CD4-positive, alpha-beta T cell treated with Interleukin-2 at 100 ng/mL for 4 hours (primary cell): ENCODE measurements at regions not wholly inside any gene's neighbourhood (a gene's known extent, or its start where the extent isn't known, plus 50 kb on each side); places are given as distances from the start of the nearest gene placed in this dataset.

ENCODE experiments used
- DNase-seq: peaks from one replicate; pipeline ENCODE4 v3.0.0-alpha.2; 2020; ENCODE audit warnings: low spot score

- no peak for DNase-seq
Measured at GRCh38 chr13:73258406-73258805, 199.6 kb downstream of the KLF5 start.

GRCh38 chr13:73254827-73255226 lies 196.0 kb downstream of the KLF5 start:
- DNase-seq: no peak

DNA sequence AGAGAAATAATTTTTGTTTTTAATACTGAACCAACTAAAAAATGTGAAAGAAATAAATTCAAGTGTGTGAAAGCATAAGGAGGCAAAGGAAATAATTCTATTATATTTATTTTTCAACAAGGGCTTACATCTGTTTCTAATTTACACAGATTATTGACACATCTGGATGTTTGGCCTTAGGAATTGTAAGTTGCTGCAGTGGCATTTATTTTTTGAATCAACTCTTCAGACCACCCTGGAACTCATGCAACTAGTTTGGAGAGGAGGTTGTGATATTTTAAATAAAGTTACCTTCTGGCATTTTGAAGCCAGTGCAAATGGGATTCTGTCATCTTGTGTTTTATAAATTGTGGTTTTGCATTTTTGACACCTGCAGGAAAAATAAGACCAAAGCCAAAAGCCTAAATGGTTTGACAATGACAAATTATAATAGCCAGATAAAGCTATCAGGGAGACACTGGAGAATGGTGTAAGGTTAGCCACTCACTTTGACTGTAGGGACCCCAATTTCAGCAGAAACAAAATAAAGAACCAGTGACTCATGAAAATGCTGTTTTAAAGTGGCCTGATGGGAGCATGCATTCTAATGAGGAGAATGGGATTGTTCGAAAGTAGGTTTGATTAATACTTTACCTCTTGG lies 192.9 kb downstream of the KLF5 start:
- DNase-seq: no peak

DNA sequence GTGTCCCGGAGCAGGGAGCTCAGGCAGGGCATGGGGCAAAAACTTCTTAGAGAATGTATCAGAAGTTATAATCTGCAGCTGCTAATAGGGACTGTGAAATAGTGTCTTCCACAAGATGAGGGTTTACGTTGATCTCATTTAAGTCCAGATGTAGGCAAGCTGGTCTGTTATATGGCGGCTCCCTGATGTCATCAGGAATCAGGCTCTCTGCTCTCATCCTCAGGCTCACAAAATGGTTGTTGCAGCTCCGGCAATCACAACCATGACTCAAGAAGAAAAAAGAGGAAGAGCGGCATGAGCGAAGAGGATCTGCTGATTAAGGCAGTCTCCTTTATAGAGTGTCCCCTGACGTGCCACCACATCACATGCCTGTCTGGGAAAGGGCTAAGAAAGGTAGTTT lies 191.3 kb downstream of the KLF5 start:
- no peak for DNase-seq

DNA sequence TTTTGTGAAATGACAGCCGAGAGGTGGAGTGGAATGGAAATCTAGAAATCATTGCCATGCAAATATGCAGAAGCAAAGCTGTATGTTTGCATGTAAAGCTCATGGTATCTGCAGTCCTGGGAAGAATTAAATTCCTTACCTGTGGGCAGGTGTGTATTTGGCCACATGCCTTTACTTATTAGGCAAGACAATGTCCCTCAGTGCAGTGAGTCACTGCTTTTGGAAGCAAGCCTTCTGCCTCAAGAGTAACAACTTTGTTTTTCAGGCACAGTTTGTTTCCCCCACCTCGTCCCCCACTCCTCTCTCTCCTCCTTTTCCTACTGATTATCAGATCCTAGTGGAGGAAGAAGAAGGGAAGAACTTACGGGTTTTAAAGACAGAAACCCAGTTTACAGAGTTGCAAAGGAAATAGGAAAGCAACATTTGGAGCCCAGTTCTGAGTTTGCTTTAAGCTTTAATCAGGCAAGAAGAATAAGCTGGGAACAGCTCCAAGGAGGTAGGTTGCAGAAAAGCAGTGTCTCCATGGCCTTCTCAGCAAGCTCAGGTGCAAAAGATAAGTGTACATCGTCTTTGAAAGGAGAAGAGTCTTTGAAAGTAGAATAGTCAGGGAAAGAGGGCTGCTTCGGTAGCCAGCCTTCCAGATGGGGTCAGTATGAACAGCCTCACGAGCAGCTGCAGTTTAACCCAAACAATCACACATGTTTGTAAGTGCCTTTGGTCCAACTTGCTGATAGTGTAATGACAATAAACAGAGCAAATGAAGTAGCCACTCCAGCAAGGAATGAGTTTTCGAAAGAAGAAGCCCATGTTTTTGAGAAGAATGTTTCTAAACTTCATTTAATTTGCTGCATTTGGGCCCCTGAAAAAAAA lies 190.1 kb downstream of the KLF5 start:
- no peak for DNase-seq

DNA sequence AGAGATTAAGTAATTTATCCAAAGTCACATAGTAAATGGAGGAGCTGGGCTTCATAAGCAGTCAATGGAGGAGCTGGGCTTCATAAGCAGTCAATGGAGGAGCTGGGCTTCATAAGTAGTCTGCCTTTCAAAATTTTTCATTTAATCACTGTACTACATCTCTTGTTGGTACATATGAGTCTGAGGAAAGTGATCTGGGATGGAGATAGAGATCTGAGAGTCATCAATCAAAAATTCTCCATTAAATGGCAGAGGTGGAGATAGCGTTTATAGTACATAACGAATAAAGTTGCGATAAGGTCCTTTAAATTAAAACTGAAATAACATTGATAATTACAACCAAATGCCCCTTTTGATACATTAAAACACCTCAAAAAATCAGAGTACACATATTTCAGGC lies 189.3 kb downstream of the KLF5 start:
- no peak for DNase-seq

DNA sequence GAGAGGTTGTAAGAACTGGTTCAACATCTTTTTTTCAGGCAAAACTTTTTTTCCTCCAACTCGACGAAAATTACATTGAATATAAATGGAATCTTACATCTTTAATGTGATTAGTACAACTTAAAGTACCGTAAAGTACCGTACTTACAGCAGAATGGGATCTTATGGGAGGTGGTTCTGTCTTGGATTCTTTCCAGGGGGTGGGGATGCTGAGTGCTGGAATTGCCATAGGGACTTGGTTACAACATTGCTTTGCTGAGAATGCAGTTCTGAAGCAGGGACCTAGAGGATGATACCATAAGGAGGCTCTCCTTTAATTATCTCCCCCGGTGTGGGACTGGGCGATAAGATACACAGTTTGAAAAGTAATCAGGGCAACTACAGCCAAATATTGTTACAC lies 186.4 kb downstream of the KLF5 start:
- DNase-seq: no peak

DNA sequence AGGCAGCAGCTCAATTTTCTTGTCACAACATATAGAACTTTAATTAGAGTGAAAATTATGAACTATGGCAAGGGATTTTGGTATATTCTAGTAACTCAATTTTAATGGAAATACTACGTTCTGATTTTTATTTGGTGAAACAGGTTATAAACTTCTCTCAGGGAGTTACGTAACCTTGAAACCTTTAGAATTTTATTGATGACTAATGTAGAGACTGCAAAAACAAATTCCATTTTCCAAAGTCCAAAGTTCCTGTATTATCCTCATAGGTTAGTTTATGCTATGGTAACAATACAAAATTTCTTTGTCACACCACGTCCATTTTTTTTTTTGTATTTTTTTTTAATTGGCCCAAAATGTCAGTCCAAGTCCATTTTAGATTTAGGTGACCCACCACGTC lies 185.7 kb downstream of the KLF5 start:
- no peak for DNase-seq

DNA sequence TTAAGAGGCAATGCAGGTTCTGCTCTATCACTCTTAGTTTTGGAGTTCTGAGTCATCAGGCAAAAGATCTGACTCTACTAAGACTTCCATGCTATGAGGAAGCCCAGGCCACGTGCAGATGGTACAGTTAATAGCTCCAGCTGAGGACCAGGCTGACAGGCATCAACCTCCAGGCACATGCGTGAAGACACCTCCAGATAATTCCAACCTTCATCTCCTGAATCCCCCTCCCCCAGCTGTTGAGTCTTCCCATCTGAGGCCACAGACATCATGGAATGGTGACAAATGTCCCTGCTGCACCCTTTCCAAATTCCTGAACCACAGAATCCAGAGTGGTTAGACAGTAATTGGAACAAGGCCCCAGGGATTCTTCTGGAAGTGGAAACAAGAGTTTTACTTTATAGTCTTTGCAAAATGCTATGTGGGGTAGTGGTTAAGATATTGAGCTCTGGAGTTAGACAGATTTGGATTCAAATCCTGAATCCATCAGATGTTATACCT lies 183.8 kb downstream of the KLF5 start:
- no peak for DNase-seq

GRCh38 chr13:73240193-73240592 lies 181.4 kb downstream of the KLF5 start:
- no peak for DNase-seq

- no peak for DNase-seq
Measured at GRCh38 chr13:73235385-73235784, 176.6 kb downstream of the KLF5 start.

DNA sequence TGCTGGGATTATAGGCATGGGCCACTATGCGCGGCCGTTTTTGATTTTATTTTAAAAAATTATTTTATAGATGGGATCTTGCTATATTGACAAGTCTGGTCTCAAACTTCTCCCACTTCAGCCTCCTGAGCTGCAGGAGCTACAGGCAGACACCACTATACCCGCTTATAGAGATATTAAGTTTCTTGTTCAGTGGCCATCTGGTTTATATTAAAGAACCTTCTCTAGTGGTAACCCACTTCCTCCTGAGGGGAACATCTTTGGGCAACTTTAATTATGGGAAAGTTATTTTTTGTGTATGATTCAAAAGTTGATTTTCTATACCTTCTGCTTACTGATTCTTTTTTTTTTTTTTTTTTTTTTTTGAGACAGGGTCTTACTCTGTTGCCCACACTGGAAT lies 172.7 kb downstream of the KLF5 start:
- DNase-seq: no peak

DNA sequence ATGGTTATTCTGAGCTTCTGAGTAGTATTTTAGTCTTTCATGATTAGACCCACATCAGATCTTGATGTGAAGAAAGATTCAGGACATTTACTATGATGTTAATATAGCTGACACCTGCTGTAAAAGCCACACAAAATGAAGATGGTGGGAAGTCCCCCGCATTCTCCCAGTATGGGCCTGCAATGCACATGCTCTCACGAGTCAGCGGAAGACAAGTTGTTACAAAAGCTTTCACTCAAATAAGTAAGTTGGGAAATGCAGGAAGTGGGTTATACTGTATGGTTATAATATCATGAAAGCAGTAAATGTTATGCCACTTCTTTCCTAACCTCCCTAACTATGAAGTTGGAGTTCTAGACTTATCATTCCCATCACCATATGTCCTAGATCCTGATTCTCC lies 171.9 kb downstream of the KLF5 start:
- DNase-seq: peak; percentile 8

GRCh38 chr13:73228546-73228945 lies 169.7 kb downstream of the KLF5 start:
- peak; percentile 21 for DNase-seq

GRCh38 chr13:73225990-73226389 lies 167.2 kb downstream of the KLF5 start:
- no peak for DNase-seq

GRCh38 chr13:73224703-73225102 lies 165.9 kb downstream of the KLF5 start:
- no peak for DNase-seq

GRCh38 chr13:73223372-73223781 lies 164.6 kb downstream of the KLF5 start:
- no peak for DNase-seq

GRCh38 chr13:73222627-73223305 lies 164.0 kb downstream of the KLF5 start:
- no peak for DNase-seq

DNA sequence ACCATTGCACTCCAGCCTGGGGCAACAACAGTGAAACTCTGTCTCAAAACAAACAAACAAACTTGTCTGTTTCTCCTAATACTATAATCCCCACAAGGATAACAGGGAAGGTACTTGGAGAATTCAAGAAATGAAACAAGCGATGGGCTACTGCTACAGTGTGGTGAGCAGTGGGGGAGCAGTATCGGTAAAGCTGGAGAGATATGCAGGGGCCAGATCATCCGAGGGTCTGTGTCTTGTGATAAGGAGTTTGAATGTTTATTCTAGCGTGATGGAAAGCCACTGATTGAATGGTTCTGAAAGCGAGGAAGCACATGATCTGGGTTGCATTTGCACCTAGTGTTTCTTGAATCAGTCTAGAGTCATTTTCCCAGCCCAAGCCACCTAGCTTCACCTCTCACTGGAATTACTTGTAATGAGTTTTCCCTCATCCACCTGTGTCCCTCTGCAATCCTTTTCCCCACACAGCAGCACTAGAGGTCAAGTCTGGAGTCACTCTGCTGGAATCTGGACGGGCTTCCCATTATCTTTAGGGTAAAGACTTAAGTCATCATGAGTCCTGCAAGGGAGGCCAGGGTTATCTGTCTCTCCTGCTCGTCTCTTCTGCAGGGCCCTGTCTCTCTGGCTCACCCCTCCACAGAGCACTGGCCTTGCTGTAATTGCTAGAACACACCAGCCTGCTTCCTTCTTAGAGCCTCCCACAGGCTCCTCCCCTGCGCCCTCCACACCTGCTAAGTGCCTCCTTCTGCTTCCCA lies 162.3 kb downstream of the KLF5 start:
- DNase-seq: no peak

DNA sequence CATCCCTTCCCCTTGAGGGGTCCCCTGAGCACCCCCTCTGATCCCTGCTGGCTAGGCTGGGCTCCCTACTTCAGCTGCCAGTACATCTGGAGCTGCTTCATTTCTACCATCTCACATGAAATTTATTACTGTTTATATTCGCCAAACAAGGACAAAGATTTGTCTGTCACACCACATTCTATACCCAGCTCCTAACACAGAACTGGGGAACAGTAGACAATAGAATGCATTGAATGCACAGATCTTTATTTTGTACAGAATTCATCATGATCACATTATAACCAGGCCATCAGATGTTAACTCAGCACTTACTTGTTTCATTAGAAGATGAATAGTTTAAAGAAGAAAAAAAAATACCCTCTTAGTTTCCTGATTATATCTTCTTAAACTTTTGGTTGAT lies 159.4 kb downstream of the KLF5 start:
- no peak for DNase-seq

- no peak for DNase-seq
Measured at GRCh38 chr13:73216381-73216831, 157.6 kb downstream of the KLF5 start.

DNA sequence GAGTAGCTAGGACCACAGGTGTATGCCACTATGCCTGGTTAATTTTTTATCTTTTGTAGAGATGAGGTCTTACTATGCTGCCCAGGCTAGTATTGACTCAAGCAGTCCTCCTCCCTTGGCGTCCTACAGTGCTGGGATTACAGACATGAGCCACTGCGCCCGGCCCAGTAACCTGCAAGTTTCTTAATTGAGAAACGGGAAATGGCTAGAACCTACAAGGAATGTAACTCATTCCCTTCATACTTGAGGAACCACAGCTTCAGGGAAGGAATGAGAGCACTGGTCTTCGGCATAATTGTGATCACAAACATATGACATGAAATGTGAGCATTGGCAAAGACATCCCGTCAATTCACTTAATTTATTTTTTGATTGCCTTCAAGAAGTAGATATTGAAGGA lies 157.0 kb downstream of the KLF5 start:
- no peak for DNase-seq
